ENCODE measurements at regions not wholly inside any gene's neighbourhood (a gene's known extent, or its start where the extent isn't known, plus 50 kb on each side); places are given as distances from the start of the nearest gene placed in this dataset.

DNA sequence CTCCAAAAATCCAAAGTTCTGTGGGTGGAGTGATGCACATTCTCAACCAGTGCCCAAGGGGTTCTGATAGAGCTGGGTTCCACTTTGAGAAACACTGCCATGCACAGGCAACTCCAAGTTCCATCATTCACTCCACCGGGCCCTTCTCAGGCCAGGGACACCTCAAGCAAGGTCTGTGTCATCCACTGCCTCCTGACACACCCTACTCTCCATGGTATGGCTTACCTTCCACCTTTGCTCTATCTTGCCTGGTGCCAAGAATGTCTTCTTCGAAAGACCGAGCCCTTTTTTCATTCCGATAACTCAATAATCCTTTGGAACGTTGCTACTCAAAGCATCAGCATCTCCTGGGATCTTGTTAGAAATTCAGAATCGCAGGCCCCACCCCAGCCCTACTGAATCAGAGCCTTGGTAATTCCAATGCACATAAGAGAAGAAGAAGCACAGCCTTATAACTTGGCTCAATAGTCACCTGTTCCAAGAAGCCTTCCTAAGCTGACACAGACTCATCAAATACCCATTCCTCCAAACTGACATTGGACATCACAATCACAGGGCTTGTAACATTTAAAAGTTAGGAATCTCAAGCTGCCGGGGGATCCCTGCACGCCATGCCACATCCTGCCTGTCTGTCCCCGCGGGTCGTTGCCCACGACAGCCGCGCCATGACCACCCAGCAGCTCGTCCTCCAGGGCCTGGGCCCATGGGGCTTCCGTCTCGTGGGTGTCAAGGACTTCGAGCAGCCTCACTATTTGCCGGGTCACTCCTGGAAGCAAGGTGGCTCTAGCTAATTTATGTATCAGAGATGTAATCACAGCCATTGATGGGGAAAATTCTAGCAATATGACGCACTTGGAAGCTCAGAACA is 66.4 kb downstream of the VCPKMT start:
- TF ChIP-seq, protein P1, sequence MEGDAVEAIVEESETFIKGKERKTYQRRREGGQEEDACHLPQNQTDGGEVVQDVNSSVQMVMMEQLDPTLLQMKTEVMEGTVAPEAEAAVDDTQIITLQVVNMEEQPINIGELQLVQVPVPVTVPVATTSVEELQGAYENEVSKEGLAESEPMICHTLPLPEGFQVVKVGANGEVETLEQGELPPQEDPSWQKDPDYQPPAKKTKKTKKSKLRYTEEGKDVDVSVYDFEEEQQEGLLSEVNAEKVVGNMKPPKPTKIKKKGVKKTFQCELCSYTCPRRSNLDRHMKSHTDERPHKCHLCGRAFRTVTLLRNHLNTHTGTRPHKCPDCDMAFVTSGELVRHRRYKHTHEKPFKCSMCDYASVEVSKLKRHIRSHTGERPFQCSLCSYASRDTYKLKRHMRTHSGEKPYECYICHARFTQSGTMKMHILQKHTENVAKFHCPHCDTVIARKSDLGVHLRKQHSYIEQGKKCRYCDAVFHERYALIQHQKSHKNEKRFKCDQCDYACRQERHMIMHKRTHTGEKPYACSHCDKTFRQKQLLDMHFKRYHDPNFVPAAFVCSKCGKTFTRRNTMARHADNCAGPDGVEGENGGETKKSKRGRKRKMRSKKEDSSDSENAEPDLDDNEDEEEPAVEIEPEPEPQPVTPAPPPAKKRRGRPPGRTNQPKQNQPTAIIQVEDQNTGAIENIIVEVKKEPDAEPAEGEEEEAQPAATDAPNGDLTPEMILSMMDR (IDR thresholded peaks at IDR 0.05 in 8 of 11, conservative IDR thresholded peaks at IDR 0.05 in 3 of 11) = no peak
- TF ChIP-seq POLR2A (IDR thresholded peaks at IDR 0.05) (no peak), POLR2AphosphoS5 (IDR thresholded peaks at IDR 0.05) (no peak)
